Right ventricle myocardium inferior (tissue), 1 donor: ENCODE measurements at regions not wholly inside any gene's neighbourhood (a gene's known extent, or its start where the extent isn't known, plus 50 kb on each side); places are given as distances from the start of the nearest gene placed in this dataset.

Experiments used
- ATAC-seq: fragments of 200-7000 bp; cut with Tn5 transposase; one replicate; pipeline ENCODE4 v1.9.1; 2020; ENCODE audit warnings: mild to moderate bottlenecking, moderate library complexity
- DNase-seq: peaks from one replicate; pipeline ENCODE4 v3.0.0; 2021; ENCODE audit errors: missing footprints
- intact Hi-C: fragments of 100-400 bp; cut with DNase I; formaldehyde crosslinking; loops from one replicate; pipeline ENCODE4 v1.11.0; 2022
- donor health status: DM: no; HTN: yes; CAD: no; lungs with severe emphysema.

GRCh38 chr11:59264736-59265135 lies 52.0 kb upstream of the MPEG1 start:
- no peak for DNase-seq
- intact Hi-C loops, result no loop called here
- no peak for ATAC-seq

DNA sequence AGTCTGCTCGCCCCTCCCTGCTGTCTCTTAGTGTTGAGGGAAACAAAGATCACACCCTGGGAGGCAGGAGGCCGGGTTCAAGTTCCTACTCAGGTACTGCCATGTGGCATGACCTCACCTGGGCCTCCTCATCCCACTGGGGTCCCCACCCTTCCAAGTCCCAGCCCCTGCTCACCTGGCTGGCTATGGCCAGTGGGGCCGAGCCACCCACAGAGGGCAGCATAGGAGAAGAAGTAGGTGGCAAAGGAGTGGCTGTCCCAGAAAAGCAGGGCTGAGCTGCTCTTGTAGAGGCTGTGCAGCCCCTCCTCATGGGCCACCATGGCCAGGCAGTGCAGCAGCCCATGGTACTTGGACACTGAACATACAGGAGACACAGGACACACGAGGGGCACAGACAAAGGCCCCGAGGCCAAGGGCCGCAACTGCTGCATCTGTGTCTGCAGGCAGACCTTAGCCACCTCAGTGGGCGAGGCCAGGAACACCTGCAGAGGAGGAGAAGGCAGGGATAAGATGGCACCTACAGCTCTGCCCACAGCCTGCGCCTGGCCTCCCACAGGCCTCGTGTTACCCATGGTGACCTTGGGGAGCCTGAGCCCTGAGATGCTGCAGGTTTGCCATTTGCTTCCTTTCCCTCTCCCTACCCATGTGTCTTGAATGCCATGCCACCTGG lies 50.6 kb upstream of the MPEG1 start:
- intact Hi-C loops, result no loop called here
- ATAC-seq (peak; percentile 38), DNase-seq (no peak)
